HG02981 (cell line): ENCODE measurements at regions not wholly inside any gene's neighbourhood (a gene's known extent, or its start where the extent isn't known, plus 50 kb on each side); places are given as distances from the start of the nearest gene placed in this dataset.
"Not testable (repeated sequence)": the region's sequence is repeated elsewhere in the genome, so short reads cannot be mapped to it uniquely, and the experiment has no call there.

Source experiments
- ATAC-seq: cut with Tn5 transposase; IDR thresholded peaks from one replicate; pipeline ENCODE4 v1.9.1; 2021; ENCODE audit warnings: mild to moderate bottlenecking, moderate library complexity; ENCODE audit not compliant: unreplicated experiment

GRCh38 chr3:104920512-104920911 lies 446.2 kb upstream of the ALCAM start:
- no peak for ATAC-seq

GRCh38 chr3:104933972-104934371 lies 432.7 kb upstream of the ALCAM start:
- ATAC-seq = no peak

- ATAC-seq = no peak
Measured at GRCh38 chr3:104935613-104936012, 431.1 kb upstream of the ALCAM start.

GRCh38 chr3:104939196-104939595 lies 427.5 kb upstream of the ALCAM start:
- ATAC-seq = no peak

- ATAC-seq = no peak
Measured at GRCh38 chr3:104941785-104942184, 424.9 kb upstream of the ALCAM start.

GRCh38 chr3:104943974-104944373 lies 422.7 kb upstream of the ALCAM start:
- ATAC-seq = no peak

GRCh38 chr3:104947943-104948342 lies 418.8 kb upstream of the ALCAM start:
- ATAC-seq = no peak

GRCh38 chr3:104949810-104950209 lies 416.9 kb upstream of the ALCAM start:
- ATAC-seq = not testable (repeated sequence)

GRCh38 chr3:104951426-104951825 lies 415.3 kb upstream of the ALCAM start:
- ATAC-seq = no peak

GRCh38 chr3:104952146-104952972 lies 414.4 kb upstream of the ALCAM start:
- no peak for ATAC-seq

- no peak for ATAC-seq
Measured at GRCh38 chr3:104956620-104957345, 409.9 kb upstream of the ALCAM start.

- ATAC-seq = no peak
Measured at GRCh38 chr3:104960579-104960978, 406.1 kb upstream of the ALCAM start.

- ATAC-seq = no peak
Measured at GRCh38 chr3:104961851-104962250, 404.9 kb upstream of the ALCAM start.

- no peak for ATAC-seq
Measured at GRCh38 chr3:104974316-104974715, 392.4 kb upstream of the ALCAM start.

- ATAC-seq = no peak
Measured at GRCh38 chr3:104977719-104978118, 389.0 kb upstream of the ALCAM start.

GRCh38 chr3:104982130-104982529 lies 384.6 kb upstream of the ALCAM start:
- ATAC-seq = no peak

GRCh38 chr3:104987859-104988258 lies 378.9 kb upstream of the ALCAM start:
- ATAC-seq = no peak

GRCh38 chr3:104988496-104988895 lies 378.2 kb upstream of the ALCAM start:
- no peak for ATAC-seq

GRCh38 chr3:104989878-104990277 lies 376.8 kb upstream of the ALCAM start:
- ATAC-seq = no peak

- no peak for ATAC-seq
Measured at GRCh38 chr3:104990758-104991157, 376.0 kb upstream of the ALCAM start.

- no peak for ATAC-seq
Measured at GRCh38 chr3:104992676-104993075, 374.0 kb upstream of the ALCAM start.

GRCh38 chr3:105006164-105006563 lies 360.5 kb upstream of the ALCAM start:
- ATAC-seq = no peak
